IPS DF 4.7 (cell line): ENCODE measurements at regions not wholly inside any gene's neighbourhood (a gene's known extent, or its start where the extent isn't known, plus 50 kb on each side); places are given as distances from the start of the nearest gene placed in this dataset.

ENCODE experiments used
- DNase-seq: peaks from one replicate; pipeline ENCODE4 v3.0.0-alpha.2; 2013; ENCODE audit warnings: low spot score; ENCODE audit errors: extremely low read depth

DNA sequence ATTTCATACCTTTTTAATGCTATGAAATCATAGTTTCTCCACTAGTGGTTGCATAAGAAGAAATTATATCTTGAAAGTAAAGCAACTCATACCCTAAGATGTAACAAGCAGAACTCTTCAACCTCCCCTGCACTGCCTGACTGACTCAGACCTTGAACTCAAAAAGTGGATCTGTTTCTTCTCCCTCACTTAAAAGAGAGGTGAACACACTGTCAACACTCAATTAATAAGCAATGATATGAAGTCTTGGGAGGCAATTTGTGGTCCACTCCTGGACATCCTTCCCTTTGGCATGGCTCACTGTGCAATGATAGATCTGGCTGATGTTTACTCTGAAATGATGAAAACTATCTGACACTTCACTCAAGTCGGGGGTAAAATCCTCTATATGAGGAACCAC, 282.0 kb upstream of the DKK2 start:
- no peak for DNase-seq

DNA sequence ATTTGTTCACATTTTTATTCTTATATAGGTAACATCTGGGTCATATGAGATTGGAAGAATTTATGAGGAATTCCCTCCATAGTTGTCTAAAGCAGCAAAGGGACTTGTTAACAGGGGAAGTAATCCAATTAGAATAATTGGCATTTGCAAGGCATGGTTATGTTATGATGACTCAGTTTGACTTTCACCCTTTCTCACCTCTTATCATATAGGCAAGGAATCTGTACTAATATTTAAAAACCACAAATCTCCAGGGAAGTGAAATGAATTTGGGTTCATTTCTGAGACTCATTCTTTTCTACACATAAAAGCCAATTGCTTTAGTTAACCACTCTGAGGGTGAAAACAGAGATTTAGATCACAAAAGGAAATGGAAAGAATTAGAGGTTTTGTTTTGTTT, 281.5 kb upstream of the DKK2 start:
- DNase-seq = no peak

DNA sequence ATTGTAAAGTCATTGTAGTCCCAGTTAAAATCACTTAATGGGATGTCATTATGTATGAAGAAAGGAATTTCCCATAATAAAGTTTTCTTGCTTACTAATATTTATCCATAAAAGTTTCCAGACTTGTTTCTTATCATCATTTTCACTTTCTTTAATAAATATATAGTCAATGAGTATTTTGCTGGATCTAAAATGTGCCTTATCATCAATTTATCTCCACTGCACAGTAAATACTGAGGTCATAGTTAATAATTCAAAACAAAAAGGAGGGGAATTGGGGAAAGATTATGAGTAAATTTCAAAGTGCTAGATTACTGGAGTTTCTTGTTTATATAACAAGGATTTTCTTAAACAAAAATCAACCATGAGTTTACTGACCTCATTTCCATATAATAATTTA, 279.5 kb upstream of the DKK2 start:
- DNase-seq = no peak

DNA sequence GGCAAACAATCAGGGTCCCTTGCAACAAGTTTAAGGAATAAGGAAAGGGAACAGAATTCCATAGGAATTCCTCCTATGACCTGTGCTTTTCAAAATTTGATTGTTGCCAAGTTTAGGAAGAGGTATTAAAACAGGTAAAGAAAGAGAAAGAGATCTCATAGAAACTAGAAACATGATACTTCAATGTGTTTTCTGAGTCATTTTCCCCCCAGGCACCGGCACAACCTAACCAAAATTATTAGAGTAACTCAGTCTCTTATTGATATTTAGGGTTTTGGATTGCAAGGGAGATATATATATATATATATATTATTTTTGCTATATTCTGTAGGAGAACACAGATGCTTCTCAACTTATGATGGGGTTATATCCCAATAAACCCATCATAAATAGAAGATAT, 278.0 kb upstream of the DKK2 start:
- DNase-seq = no peak

DNA sequence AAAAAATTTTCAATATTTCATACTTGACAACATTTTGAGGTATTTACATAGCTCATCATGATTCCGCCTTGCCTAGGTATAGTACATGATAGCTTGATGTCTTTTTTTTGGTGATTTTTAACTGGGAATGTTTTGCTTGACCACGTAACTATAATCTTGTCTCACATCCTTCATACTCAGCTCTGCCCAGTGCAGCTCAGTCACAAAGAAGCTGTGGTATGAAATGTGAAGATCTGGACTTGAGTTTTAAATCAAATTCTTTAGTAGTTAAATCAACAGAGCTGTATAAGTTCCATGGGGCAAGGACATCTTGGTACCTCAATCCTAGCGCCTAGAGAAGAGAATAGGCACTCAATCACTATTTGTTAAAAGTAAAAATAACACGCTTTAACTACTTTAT, 276.3 kb upstream of the DKK2 start:
- DNase-seq = no peak

DNA sequence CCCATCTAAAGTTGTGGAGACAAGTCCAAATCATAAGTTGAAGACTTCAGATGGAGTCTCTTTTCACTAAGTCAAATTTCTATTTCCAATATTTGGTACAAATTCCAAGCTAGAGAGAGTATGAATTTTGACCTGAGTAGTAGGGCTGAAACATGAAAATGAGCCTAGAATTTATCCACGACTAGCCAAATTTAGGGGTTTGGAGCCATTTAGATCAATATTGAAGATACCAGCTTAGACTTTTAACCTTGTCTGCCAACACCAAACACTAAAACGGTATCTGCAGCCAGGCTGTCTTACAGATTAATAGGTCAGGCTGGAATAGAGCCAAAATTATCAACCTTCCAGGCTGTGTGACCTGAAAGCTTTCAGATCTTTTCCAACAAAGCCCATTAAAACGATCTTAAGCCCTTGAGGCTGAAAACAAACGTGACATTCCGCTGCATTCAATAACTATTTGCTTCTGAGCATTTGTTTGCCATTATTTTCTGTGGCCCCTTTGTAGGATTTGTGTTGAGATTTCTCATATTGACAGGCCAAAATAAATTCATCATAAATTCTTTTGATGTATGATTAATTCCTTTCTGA, 268.7 kb upstream of the DKK2 start:
- DNase-seq = no peak

DNA sequence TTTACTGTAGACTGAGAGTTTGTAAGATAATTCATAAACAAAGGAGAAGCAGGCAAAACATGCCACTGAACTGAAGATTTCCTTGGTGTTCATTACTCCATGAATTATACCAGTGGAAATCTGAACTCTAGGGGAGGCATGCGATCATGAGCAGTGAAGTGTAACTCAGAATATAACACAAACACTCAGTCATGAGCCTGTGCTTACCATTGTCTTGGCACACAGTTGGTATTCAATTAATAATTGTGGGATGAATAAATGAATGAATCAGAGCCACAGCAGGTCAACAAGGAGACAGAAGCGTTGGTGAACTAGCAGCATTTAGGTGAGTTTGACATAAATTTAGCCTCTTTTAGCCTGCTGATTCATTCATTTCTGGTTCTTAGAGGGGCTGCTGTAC, 263.5 kb upstream of the DKK2 start:
- DNase-seq = no peak

DNA sequence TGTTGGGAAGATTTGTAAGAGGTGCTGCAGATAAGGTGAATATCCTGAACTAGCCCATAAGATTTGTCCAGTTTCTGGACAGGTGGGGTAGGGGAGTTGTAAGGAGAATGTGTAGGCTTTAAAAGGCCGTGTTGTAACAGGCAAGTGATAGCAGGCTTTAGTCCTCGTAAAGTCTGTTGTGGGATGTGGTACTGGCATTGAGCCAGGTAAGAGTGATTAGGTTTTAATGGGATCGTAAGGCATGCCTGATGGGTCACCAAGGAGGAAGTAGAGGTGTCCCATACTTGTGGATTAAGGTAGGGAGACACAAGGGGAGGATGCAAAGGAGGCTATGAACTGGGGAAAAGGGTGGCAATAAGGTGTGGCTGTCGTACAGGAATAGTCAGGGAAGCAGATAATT, 256.9 kb upstream of the DKK2 start:
- no peak for DNase-seq

DNA sequence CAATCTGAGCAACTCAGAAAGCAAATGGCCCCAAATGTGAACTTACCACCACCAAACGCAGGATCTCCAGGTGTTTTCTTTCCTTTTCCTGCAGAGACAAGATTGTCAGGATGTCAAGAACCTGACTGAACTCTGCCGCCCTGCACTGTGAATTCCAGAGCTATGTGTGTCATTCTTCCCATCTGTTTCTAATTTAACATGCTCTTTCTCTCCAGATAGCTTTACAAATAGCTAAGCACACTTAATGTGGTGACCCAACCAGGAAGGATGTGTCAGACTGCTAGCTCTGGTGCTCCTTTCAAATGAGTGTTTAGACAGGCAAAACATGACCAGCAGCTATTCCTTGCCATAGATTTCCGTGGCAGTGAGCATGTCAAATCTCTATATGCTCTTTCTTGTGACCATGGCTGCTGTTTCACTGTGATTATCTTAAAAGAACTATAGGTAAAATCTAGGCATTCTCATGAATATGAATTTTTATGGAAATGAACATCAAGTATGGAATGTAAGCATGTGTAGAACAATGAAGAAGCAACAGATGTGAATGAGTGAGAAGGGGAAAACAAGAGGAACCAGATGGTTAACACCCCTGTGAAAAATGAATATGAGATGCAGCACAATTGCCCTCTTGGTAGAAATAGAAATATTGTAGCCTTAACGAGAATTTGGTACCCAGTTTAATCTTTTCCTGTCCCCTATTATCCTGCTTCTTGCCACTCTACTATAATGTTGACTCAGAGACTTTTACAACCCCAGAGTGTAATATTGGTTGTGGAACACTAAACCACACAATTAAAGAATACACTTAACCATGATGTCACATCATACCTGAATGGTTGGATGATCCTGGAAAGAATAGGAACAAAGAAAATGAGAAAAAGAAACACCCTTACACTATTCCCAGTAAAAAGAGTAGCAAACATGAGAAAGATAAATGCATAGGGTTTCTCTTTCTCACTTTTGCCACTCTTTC, 247.8 kb upstream of the DKK2 start:
- DNase-seq = no peak

DNA sequence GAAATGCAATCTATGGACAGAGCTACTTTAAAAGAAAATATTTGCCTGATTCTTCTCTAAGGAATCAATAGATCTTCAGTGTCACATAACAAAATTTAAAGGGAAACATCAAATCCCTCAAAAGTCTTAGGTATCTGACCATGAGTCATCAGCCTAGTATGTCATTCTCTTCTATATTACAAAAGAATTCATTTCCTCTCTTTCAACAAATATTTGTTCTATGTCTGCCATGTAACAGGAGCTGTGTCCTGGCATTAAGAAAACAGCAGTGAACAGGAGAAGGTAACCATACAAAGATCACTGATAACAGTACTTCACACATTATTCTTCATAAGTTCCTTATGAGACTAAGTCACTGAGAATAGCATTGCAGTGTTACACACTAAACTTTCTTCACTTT, 243.6 kb upstream of the DKK2 start:
- DNase-seq = no peak

DNA sequence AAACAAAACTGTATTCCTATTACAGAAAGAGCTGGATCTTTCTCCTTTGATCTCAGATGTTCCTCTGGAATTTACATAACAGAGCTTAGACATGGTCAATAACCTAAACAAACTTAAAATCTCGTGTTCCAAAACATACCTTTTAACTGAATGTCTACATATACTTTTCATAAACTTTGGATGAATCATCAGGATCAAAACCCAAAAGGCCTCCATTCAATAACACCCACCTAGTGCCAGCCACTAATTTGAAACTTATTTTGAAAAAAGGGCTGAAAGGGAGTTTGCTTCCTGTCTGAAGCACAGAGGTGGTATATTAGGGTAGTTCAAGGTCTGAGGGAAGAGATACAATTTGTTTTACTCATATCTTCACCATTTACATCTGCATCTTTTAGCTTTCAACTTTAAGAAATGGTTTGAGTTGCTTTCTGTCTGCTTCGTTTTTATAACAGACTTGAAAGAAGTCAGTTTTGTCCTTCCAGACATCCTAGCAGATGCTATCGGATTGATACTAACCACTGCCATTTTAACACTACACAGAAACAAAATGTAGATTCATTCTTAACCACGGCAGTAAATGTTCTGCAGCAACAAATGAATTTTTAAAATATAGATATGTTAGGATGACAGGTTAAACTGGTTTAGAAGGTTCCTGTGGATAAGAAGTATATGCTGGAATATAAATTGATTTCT, 242.8 kb upstream of the DKK2 start:
- DNase-seq = no peak

DNA sequence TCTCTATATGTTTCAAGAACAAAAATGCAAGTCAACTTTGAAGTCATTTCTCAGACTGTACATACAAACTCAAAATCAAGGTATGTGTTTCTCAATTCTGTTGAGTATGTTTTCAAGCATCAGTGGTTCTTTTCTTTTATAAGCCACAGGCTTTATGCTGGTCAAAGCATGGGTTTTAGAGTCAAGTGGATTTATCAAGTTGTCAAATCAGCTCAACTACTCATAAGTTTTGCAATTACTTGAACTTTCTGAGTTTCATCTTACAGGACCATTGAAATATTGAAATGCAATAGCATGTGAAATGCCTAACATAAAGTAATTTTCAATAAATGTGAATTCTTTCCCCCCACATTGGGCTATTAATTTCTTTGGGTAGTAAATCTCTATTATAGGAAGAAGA, 239.9 kb upstream of the DKK2 start:
- DNase-seq = no peak

DNA sequence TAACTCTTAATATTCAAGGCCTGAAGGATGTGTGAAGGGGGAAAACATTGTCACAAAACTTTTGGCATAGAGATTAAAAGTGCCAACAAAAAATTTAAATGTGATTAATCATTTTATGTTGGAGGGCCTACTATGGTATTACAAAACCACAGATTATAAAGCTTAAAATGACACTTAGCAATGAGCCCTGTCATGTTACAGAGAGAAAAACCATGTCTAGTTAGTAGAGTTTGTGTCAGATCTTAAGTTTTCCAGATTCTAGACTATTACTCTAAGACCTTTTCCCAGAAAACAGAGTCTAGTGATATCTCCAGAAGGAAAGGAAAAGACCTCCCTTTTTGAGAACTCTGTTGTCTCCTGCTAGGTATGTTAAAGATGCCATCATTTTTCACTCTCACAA, 239.1 kb upstream of the DKK2 start:
- no peak for DNase-seq

DNA sequence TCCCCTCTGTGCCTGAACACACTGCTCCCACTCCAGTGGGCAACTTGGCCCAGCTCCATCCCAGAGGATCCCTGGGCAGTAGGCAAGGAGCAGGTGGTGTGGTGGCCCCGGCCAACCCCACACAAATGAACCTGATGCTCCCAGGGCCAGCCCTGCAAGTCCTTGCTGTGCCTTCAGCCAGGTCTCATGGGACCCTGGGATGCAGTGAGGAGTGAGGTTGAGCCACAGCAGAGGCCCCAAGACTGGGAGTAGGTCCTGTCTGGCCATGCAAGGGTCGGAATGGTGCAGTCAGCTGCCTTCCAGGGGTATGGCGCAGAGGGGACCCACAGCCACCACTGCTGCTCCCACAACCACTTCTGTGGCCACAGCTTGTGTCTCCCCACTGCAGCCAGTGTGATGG, 234.5 kb upstream of the DKK2 start:
- DNase-seq = no peak

DNA sequence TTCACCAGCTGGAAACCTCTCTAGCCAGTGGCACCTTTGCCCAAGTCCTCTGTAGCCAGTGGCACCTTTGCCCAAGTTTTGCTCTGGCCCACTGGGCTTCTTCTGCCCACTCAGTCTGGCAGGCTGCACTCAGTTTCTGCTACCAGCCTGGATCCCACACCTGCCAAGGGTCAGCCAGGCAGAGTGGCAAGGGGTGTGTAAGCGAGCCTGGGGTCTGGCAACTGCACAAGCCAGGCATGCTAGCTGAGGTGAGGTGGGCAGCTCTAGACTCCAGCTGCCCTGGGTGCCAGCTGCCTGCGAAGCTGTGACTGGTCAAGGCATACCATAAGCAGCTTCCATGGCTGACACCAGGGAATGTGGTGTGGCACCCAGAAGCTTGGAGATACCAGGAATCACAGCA, 233.1 kb upstream of the DKK2 start:
- DNase-seq = no peak

DNA sequence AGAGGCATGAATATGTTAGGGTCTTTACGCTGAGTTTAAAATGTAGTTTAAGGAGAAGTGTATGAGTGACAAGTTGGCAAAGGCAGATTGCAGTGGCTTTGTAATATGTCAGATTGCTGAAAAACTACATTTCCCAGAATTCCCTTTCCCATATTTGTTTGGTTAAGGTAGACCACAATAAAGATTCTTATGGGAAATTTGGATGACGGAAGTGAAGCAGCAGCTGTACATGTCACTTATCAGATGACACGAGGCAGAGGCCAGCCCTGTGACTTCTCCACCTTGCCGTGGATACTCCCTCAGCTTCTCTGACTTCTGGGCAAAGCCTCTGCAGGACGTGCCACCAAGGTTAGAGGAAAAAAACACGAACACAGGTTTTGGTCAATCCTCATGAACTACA, 229.7 kb upstream of the DKK2 start:
- no peak for DNase-seq

DNA sequence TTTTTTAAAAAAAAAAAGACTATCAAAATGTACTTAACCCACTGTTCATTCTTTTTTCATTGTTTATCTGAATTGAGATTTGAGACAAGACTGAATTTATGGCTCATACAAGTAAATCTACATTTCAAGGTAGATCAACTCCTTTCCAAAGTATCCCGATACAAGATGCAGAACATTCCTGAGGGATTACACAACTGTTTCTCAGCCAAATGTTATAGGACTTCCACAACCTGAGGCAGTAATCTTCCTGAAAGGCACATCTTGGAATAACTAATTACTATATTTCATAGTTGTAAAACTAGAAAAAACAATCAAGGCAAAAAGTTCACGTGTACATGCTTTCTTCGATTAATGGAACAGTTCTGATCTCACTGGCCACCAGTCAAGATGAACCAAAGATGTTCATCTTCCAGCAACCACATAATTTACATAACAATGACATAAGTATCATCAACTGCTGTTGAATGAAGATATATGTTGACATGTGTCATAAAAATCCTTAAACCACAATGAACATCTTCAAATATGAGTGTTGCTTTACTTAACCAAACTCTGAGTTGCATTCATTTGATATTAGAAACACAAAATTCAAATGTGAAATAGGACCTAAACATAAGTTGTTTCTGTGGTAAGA, 225.2 kb upstream of the DKK2 start:
- no peak for DNase-seq

DNA sequence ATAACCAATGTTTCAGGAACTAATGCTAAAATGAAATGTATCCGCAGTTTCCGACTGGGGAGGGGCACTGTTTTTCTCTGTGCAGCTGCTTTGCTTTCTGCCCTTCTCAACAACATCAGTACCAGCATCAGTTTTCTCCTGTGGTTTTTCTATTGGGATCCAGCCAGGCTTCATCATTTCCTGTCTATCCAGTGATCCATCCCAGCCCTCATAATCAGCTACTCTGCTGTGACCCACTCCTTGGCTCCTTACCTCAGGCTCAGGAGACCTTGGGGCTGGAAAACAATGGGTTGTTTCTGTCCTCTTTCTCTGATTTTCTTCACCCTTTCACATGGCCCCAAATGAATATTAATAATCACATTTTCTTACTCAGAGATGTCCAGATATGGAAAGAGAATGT, 222.2 kb upstream of the DKK2 start:
- no peak for DNase-seq

DNA sequence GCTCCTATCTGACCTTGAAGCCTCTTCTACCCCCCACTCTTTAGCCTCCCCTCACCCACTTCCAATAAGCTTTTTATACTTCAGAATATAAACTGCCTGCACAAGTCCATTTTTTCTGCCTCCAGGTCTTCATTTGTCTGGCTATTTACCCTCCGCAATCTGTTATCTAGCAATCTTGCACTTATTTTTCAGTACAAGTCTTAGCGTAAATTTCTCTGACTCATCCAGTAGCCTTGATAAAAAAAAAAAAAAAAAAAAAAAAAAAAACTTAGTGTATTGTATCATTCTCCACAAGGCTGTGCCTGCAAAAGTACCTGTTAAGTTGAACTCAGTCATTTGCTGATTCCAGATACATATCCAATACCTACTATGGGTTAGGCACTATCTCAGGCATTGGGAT, 219.5 kb upstream of the DKK2 start:
- no peak for DNase-seq

DNA sequence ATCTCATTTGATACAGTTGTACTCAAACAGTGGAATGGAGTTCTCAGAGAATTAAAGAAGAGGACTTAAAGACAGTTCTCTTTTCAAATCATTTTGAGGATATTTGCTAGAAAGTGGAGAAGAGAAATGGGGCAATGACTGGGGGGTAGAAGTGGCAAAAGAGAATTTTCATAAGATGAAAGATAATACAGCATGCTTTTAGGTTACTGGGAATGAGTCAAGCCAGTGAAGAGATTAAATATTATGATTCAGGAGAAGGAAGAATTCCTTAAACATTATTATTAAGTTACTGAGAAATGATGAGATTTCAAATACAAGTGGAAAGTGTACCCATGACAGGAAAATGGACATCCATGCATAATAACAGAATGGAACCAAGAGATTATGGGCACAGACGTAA, 219.0 kb upstream of the DKK2 start:
- DNase-seq = no peak

DNA sequence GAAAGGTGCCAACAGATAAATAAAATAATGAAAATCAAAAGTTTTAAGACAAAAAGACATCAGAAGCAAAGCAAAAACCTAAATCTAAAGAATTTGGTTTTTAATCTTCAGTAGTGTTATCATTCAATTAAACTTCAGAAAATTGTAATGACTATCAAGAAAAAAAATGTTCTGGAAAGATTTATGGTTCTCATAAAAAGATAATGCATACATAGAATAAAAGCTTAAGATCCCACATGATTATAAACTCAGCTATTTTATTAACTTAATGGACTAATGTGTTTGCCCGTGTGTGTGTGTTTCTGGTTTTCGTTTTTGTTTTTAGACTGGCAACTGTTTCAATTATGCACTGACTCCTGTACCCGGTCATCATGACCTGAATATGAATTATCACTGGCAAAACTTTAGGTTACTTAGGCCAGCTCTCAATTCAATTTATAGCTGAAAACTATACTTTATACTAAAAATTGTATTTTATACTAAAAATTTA, 217.5 kb upstream of the DKK2 start:
- DNase-seq = no peak

DNA sequence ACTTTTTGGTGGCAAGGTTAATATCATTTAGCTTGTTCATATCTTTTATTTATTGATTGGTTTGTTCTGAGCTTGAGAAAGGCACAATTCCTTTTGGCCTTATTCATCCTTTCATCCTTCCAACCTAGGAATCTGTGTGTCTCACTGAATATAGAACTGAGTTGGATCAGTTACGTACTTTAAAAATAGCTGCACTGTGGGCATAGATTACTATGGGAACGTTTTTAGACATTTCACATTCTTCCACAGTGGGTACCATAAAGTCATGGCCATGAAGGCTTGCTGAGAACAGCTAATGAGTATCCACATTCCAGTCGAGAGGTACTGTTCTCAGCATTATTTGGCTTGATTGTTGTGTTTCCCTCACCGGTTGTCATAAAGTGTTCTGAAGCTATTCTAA, 217.0 kb upstream of the DKK2 start:
- no peak for DNase-seq
